ENCODE measurements at regions not wholly inside any gene's neighbourhood (a gene's known extent, or its start where the extent isn't known, plus 50 kb on each side); places are given as distances from the start of the nearest gene placed in this dataset.
"Not testable (repeated sequence)": the region's sequence is repeated elsewhere in the genome, so short reads cannot be mapped to it uniquely, and the experiment has no call there.

GRCh38 chr4:183816882-183817509, 88.1 kb upstream of the STOX2 start:
- Histone ChIP-seq H3K4me1 (ENCODE audit: insufficient read depth, low read length) (no peaks in the 10 kb centered on the region), H3K4me2 (ENCODE audit: low read depth, low read length) (no peak overlapping the region), H3K36me3 (replicated peaks in 1 of 2; ENCODE audit: control insufficient read depth in 1 of 2, insufficient read depth in 2 of 2, low read length in 2 of 2) (no peaks in the 10 kb centered on the region), H3K79me2 (ENCODE audit: insufficient read depth, low read length) (no peaks in the 10 kb centered on the region), H2AFZ (ENCODE audit: low read length) (no peak overlapping the region), H3K4me3 (replicated peaks in 1 of 3; ENCODE audit: insufficient read depth in 1 of 3, low read depth in 2 of 3, low read length in 3 of 3) (no peak overlapping the region), H3K9ac (ENCODE audit: insufficient read depth, low read depth, low read length) (no peak overlapping the region), H3K27ac (ENCODE audit: extremely low read length, insufficient read depth, low read length) (no peak overlapping the region), H3K9me3 (ENCODE audit: low read length) (no peaks in the 10 kb centered on the region), H4K20me1 (ENCODE audit: insufficient read depth, low read length) (no peaks in the 10 kb centered on the region), H3K27me3 (ENCODE audit: control insufficient read depth in 1 of 2, insufficient read depth in 2 of 2, low read length in 2 of 2) (peaks cover 0 to 2% of the 10 kb centered on the region in 2 experiments; a peak in 1 of 5 replicates)
- WGBS (ENCODE audit: low lambda C conversion rate): 42% methylated on average over 8 of the region's 9 CpGs
- in situ Hi-C loops (cut with HindIII; ENCODE audit: extremely low pct_ligation_motif_present, low pct_unique_long_range_greater_than_20kb): no loop called here
- TF ChIP-seq SNRNP70 (IDR thresholded peaks at IDR 0.05; ENCODE audit: low read depth, low read length) (no peak), ZNF790 (CRISPR knock-in tag; IDR thresholded peaks at IDR 0.05; ENCODE audit: borderline replicate concordance) (no peak), CREB1 (IDR thresholded peaks at IDR 0.05) (0 out of 2 replicates have a peak, but pooled peaks have one; percentile 17), CREB1 (CRISPR knock-in tag; IDR thresholded peaks at IDR 0.05) (no peak), ATF7 (IDR thresholded peaks at IDR 0.05) (peak; percentile 38; the same call in 1 of the 2 replicates), ATF7 (CRISPR knock-in tag; IDR thresholded peaks at IDR 0.05) (no peak)
- ATAC-seq: no peak
- BruUV-seq (replicated peaks): no TSS peak
- no peak for DNase-seq (ENCODE audit: low spot score)
- FAIRE-seq: no peak
- ChIA-PET CTCF (ENCODE audit: low intra/inter-chr PET ratio, low total read pairs) (no interaction called here), POLR2A (no interaction called here)
- intact Hi-C loops (cut with micrococcal nuclease; ENCODE audit: unreplicated experiment): no loop called here

- BruUV-seq (replicated peaks); DNase-seq (ENCODE audit: low spot score); POLR2A ChIA-PET: not testable (repeated sequence)
Measured at GRCh38 chr4:183818591-183818990, 86.5 kb upstream of the STOX2 start.

More at GRCh38 chr4:183818591-183818990, 86.5 kb upstream of the STOX2 start:
- H3K4me2 ChIP-seq (ENCODE audit: low read depth, low read length); H3K4me1 ChIP-seq (ENCODE audit: insufficient read depth, low read length); H3K4me3 ChIP-seq (replicated peaks in 1 of 3; ENCODE audit: insufficient read depth in 1 of 3, low read depth in 2 of 3, low read length in 3 of 3); H3K36me3 ChIP-seq (replicated peaks in 1 of 2; ENCODE audit: control insufficient read depth in 1 of 2, insufficient read depth in 2 of 2, low read length in 2 of 2); H3K79me2 ChIP-seq (ENCODE audit: insufficient read depth, low read length); H3K9ac ChIP-seq (ENCODE audit: insufficient read depth, low read depth, low read length); H3K9me3 ChIP-seq (ENCODE audit: low read length); intact Hi-C loops (cut with micrococcal nuclease; ENCODE audit: unreplicated experiment); H3K27ac ChIP-seq (ENCODE audit: extremely low read length, insufficient read depth, low read length); H4K20me1 ChIP-seq (ENCODE audit: insufficient read depth, low read length); FAIRE-seq; H2AFZ ChIP-seq (ENCODE audit: low read length); CTCF ChIA-PET (ENCODE audit: low intra/inter-chr PET ratio, low total read pairs); ATAC-seq; in situ Hi-C loops (cut with HindIII; ENCODE audit: extremely low pct_ligation_motif_present, low pct_unique_long_range_greater_than_20kb); H3K27me3 ChIP-seq (ENCODE audit: control insufficient read depth in 1 of 2, insufficient read depth in 2 of 2, low read length in 2 of 2): not testable (repeated sequence)
- 50% methylated on average over 3 of the region's 30 CpGs for WGBS (ENCODE audit: low lambda C conversion rate)

Data from HepG2 (cell line).